ENCODE measurements at regions not wholly inside any gene's neighbourhood (a gene's known extent, or its start where the extent isn't known, plus 50 kb on each side); places are given as distances from the start of the nearest gene placed in this dataset.
"Not testable (repeated sequence)": the region's sequence is repeated elsewhere in the genome, so short reads cannot be mapped to it uniquely, and the experiment has no call there.

- not testable (repeated sequence) for TF ChIP-seq CTCF (IDR thresholded peaks at IDR 0.05); MYC (IDR thresholded peaks at IDR 0.05; ENCODE audit: borderline replicate concordance, low read length); CEBPB (IDR thresholded peaks at IDR 0.05); RCOR1 (IDR thresholded peaks at IDR 0.05; ENCODE audit: low read depth, low read length); ZNF302 (CRISPR knock-in tag; IDR thresholded peaks at IDR 0.05); RFX5 (IDR thresholded peaks at IDR 0.05); POLR2A (IDR thresholded peaks at IDR 0.05; ENCODE audit: low read length); JUN (IDR thresholded peaks at IDR 0.05); REST (IDR thresholded peaks at IDR 0.05); PBX3 (IDR thresholded peaks at IDR 0.05); BCL3 (IDR thresholded peaks at IDR 0.05); EP300 (IDR thresholded peaks at IDR 0.05)
Measured at GRCh38 chr2:7641272-7641671, 724.1 kb downstream of the RNF144A start.
